ENCODE measurements at regions not wholly inside any gene's neighbourhood (a gene's known extent, or its start where the extent isn't known, plus 50 kb on each side); places are given as distances from the start of the nearest gene placed in this dataset.
"Not testable (repeated sequence)": the region's sequence is repeated elsewhere in the genome, so short reads cannot be mapped to it uniquely, and the experiment has no call there.

DNA sequence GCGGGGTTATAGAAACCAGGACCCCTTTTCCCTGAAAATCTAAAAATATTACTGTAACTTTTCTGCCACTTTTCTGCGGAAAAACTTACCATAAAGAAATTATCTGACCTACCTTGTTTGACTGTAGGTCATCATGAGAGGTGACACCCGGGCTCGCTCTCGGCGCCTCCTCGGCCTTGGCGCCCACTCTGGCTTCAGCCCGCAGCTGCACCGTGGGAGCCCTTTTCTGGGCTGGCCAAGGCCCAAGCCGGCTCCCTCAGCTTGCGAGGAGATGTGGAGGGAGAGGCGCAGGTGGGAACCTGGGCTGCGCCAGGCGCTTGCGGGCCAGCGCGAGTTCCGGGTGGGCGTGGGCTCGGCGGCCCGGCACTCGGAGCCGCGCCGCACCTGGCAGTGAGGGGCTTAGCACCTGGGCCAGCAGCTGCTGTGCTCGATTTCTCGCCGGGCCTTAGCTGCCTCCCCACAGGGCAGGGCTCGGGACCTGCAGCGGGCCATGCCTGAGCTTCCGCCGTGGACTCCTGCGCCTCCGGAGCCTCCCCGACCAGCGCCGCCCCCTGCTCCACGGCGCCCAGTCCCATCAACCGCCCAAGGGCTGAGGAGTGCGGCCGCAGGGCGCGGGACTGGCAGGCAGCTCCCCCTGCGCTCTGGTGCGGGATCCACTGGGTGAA lies 107.7 kb upstream of the DNAJC10 start:
- no peak for TF ChIP-seq POLR2AphosphoS5 (IDR thresholded peaks at IDR 0.05)
- TF ChIP-seq POLR2A (IDR thresholded peaks at IDR 0.05), result no peak
- TF ChIP-seq, protein P1, sequence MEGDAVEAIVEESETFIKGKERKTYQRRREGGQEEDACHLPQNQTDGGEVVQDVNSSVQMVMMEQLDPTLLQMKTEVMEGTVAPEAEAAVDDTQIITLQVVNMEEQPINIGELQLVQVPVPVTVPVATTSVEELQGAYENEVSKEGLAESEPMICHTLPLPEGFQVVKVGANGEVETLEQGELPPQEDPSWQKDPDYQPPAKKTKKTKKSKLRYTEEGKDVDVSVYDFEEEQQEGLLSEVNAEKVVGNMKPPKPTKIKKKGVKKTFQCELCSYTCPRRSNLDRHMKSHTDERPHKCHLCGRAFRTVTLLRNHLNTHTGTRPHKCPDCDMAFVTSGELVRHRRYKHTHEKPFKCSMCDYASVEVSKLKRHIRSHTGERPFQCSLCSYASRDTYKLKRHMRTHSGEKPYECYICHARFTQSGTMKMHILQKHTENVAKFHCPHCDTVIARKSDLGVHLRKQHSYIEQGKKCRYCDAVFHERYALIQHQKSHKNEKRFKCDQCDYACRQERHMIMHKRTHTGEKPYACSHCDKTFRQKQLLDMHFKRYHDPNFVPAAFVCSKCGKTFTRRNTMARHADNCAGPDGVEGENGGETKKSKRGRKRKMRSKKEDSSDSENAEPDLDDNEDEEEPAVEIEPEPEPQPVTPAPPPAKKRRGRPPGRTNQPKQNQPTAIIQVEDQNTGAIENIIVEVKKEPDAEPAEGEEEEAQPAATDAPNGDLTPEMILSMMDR (IDR thresholded peaks at IDR 0.05), result no peak
- TF ChIP-seq EP300 (IDR thresholded peaks at IDR 0.05), result no peak
- DNase-seq, result no peak

DNA sequence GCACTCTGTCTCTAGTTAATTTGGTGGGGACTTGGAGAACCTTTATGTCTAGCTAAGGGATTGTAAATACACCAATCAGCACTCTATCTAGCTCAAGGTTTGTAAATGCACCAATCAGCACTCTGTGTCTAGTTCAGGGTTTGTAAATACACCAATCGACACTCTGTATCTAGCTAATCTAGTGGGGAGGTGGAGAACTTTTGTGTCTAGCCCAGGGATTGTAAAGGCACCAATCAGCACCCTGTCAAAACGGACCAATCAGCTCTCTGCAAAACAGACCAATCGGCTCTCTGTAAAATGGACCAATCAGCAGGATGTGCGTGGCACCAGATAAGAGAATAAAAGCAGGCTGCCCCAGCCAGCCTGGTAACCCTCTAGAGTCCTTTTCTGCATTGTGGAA lies 107.1 kb upstream of the DNAJC10 start:
- H3K9me3 ChIP-seq; H3K4me3 ChIP-seq; H3K36me3 ChIP-seq; intact Hi-C loops (cut with DNase I); H3K27me3 ChIP-seq; H3K27ac ChIP-seq; DNase-seq; H3K4me1 ChIP-seq: not testable (repeated sequence)
- 96 to 97% methylated on average over 4 of the region's 4 CpGs for WGBS, 2 donors

More for the DNA sequence above, 107.7 kb upstream of the DNAJC10 start:
- Histone ChIP-seq H3K9me3 (no peaks in the 10 kb centered on the region), H3K27me3 (no peaks in the 10 kb centered on the region), H3K36me3 (no peaks in the 10 kb centered on the region), H3K4me3 (no peak overlapping the region), H3K27ac (no peak overlapping the region), H3K4me1 (no peaks in the 10 kb centered on the region)
- WGBS, 2 donors, result 94 to 96% methylated on average over 48 of the region's 48 CpGs
- intact Hi-C loops (cut with DNase I), result no loop called here

DNA sequence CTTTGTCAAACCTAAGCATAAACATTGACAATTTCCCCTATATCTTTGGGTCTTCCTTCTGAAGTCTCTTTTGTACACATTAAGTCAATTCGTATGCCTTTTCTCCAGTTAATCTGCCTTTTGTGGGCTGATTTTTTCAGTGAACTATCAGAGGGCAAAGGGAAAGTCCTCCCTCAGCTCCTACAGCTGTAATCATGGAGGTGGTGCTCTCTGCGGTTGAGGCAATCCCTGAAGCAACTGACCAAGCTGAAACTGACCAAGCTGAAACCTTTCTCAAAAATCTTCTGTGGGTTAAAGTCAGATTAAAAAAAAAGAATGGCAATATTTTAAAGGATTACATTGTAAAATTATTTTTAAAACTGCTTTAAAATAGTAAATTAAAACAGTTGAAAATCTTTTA lies 105.8 kb upstream of the DNAJC10 start:
- no peaks in the 10 kb centered on the region for H3K27me3 ChIP-seq
- no peaks in the 10 kb centered on the region for H3K36me3 ChIP-seq
- TF ChIP-seq POLR2AphosphoS5 (IDR thresholded peaks at IDR 0.05) (no peak), POLR2A (IDR thresholded peaks at IDR 0.05) (no peak), EP300 (IDR thresholded peaks at IDR 0.05) (no peak)
- TF ChIP-seq, protein P1 (IDR thresholded peaks at IDR 0.05), result no peak
- 90% methylated on average over 2 of the region's 2 CpGs for WGBS, 2 donors
- H3K9me3 ChIP-seq, result no peaks in the 10 kb centered on the region
- no peak overlapping the region for H3K27ac ChIP-seq
- H3K4me1 ChIP-seq, result no peaks in the 10 kb centered on the region
- DNase-seq, result no peak
- no peak overlapping the region for H3K4me3 ChIP-seq
- intact Hi-C loops (cut with DNase I), result no loop called here

DNA sequence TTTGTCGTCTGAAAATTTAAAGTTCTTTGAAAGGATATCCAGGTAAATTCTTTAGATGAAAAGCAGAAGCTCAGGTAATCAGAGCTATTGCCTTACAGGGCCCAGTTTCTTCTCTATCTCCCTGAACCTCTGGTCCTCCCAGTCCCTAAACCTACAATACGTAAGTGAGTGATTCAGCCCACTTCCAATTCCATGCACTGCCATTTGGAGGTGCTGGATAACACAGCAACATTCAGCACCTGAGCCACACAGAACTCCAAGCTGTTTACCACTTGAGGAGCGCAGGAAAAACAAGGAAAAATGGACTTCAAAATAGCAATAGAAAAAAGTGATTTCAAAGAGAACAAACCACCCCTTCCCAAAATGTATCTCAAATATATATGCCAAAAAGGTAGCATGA lies 105.0 kb upstream of the DNAJC10 start:
- H3K27me3 ChIP-seq, result no peaks in the 10 kb centered on the region
- H3K9me3 ChIP-seq, result no peaks in the 10 kb centered on the region
- no peak overlapping the region for H3K4me3 ChIP-seq
- H3K4me1 ChIP-seq, result no peaks in the 10 kb centered on the region
- DNase-seq, result no peak
- no peak for TF ChIP-seq POLR2AphosphoS5 (IDR thresholded peaks at IDR 0.05)
- TF ChIP-seq EP300 (IDR thresholded peaks at IDR 0.05), result no peak
- TF ChIP-seq, protein P1 (IDR thresholded peaks at IDR 0.05), result no peak
- no peak for TF ChIP-seq POLR2A (IDR thresholded peaks at IDR 0.05)
- H3K27ac ChIP-seq, result no peak overlapping the region
- intact Hi-C loops (cut with DNase I), result no loop called here
- 88 to 93% methylated on average over 3 of the region's 3 CpGs for WGBS, 2 donors
- H3K36me3 ChIP-seq, result no peaks in the 10 kb centered on the region

DNA sequence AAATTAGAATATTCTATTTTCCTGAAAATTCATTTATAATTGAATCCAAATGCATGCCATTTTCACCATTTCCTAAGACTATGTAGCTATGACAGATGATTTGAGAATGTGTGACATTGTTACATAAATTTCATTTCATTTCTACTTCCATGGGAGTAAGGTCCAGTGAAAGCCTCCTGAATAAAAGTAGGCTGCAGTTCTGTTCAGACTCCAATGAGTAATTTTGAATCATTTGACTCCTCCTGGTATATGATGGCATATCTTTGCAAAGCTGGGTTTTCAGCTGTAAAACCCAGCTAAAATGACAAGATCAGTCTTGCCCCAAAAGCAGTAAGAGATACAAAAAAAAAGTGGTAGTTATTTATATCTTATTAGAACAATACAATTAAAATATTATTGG lies 101.0 kb upstream of the DNAJC10 start:
- no peaks in the 10 kb centered on the region for H3K27me3 ChIP-seq
- no peak overlapping the region for H3K27ac ChIP-seq
- peaks cover 0 to 36% (median 17%) of the 10 kb centered on the region in 4 donors for H3K4me1 ChIP-seq
- TF ChIP-seq POLR2AphosphoS5 (IDR thresholded peaks at IDR 0.05), result no peak
- no peak for TF ChIP-seq EP300 (IDR thresholded peaks at IDR 0.05)
- TF ChIP-seq POLR2A (IDR thresholded peaks at IDR 0.05), result no peak
- TF ChIP-seq, protein P1 (IDR thresholded peaks at IDR 0.05), result no peak
- DNase-seq, result no peak
- H3K4me3 ChIP-seq, result no peak overlapping the region
- intact Hi-C loops (cut with DNase I), result no loop called here
- H3K36me3 ChIP-seq, result no peaks in the 10 kb centered on the region
- no peaks in the 10 kb centered on the region for H3K9me3 ChIP-seq

Data from sigmoid colon (tissue), 6 donors.